HT-29 (cell line): ENCODE measurements at regions not wholly inside any gene's neighbourhood (a gene's known extent, or its start where the extent isn't known, plus 50 kb on each side); places are given as distances from the start of the nearest gene placed in this dataset.

ENCODE experiments used
- DNase-seq: peaks from one replicate; pipeline ENCODE4 v3.0.0-alpha.2; 2015; ENCODE audit warnings: low spot score

- DNase-seq, result no peak
Measured at GRCh38 chr4:122203407-122203806, 51.3 kb downstream of the BLTP1 start.

- DNase-seq, result peak; percentile 26
Measured at GRCh38 chr4:122205687-122206086, 53.6 kb downstream of the BLTP1 start.

- no peak for DNase-seq
Measured at GRCh38 chr4:122212880-122213279, 60.7 kb downstream of the BLTP1 start.

GRCh38 chr4:122218762-122219161 is 66.6 kb downstream of the BLTP1 start:
- peak; percentile 22 for DNase-seq

DNA sequence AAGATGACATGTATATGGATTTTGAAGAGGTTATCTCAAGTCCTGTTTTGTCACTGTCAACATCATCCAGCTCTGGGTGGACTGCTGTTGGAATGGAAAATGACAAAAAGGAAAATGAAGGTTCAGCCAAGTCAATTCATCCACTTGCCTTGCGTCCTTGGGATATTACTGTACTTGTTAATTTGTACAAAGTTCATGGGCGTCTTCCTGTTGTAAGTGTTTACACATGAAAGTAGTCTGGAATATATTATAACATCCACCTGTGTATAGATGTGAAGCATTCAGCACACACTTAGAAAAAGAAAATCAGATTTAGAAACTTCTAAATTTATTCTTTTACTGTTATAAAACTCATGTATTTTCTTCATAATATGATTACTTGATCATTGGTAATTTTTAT is 67.2 kb downstream of the BLTP1 start:
- no peak for DNase-seq

DNA sequence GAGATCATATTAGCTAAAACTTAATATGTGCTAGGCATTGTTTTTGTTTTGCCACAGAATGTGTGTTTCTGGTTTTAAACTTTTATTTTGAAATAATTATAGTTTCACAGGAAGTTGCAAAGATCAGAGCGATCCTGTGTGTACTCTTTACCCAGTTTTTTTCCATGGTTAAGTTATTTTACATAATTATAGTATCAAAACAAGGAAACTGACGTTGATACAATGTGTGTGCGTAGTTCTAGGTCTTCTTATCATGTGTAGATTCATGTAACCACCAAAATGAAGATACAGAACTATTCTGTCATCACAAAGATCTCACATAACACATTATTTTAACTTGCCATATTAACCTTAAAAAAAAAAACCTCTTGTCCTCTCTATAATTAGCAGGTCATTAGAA is 69.2 kb downstream of the BLTP1 start:
- no peak for DNase-seq

GRCh38 chr4:122224348-122224747 is 72.2 kb downstream of the BLTP1 start:
- peak; percentile 6 for DNase-seq

DNA sequence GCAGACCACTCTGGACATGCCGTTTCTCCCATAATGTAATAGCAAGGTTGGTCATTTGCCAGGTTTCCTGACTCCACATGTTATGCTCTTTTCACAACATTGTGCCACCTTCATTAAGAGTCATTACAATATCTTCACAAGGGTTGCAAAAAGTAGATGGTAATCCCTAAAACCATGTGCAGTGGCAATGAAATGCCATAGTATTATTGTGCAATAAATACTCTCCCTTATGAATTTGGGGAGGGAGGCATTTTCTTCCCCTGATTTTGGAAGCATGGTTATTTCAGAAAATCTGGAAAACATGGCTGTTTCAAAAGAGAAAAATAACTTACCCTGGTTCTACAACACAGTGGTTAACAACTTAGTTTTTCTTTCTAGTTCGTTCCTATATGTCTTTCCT is 75.1 kb downstream of the BLTP1 start:
- no peak for DNase-seq

DNA sequence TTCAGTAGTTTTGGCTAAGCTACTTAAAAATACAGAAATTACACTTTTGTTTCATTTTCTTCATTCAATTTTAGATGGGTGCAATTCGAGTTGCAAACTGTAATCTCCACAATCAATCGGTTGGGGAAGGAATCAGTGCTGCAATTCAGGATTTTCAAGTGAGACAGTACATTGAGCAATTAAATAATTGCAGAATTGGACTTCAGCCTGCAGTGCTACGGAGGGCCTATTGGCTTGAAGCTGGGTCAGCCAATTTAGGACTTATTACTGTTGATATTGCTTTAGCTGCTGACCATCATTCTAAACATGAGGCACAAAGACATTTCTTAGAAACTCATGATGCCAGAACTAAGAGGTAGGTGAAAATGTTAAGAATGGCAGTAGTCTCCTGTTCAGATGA is 77.7 kb downstream of the BLTP1 start:
- no peak for DNase-seq

DNA sequence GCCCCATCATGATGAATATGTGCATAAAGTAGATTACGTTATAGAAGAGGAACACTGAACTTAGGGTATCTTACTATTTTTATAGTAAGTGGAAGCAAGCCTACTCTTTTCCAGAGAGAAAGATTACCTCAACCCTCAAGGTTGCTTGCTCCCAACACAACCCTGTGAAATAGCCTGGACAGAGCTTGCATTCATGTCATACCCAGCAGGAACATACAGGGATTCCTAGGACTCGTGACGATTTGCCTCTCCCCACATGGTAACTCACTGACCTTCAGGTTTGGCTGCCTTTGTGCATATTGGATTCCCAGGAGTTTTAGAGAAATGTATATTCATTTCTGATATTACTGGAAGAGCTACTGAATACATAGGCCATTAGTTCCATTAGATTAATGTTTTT is 80.5 kb downstream of the BLTP1 start:
- DNase-seq, result no peak

DNA sequence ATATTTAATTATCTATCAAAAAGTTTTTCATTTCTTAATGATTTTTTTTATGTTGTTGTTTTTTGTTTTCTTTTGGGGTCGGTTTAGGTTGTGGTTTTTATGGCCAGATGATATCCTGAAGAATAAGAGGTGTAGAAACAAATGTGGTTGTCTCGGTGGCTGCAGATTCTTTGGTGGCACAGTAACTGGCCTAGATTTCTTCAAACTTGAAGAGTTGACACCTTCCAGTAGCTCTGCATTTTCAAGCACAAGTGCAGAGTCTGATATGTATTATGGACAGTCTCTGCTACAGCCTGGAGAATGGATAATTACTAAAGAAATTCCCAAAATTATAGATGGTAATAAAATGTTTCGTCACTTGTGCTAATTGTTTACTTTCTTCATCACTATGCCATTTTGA is 82.6 kb downstream of the BLTP1 start:
- DNase-seq, result no peak

DNA sequence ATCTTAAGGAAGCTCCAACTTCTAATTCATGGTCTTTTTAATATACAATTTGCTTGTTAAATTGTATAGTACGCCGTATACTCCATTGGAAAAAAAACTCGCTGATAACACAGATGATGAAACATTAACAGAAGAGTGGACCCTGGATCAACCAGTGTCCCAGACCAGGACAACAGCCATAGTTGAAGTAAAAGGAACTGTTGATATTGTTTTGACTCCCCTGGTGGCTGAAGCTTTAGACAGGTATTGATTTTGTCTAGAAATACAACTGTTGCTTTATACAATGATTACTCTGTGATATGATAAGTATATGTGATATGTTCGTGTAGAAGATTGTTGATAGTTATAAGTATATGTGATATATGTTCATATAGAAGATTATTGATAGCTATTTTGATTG is 91.7 kb downstream of the BLTP1 start:
- no peak for DNase-seq

GRCh38 chr4:122244764-122245163 is 92.6 kb downstream of the BLTP1 start:
- no peak for DNase-seq

GRCh38 chr4:122246551-122246950 is 94.4 kb downstream of the BLTP1 start:
- no peak for DNase-seq

DNA sequence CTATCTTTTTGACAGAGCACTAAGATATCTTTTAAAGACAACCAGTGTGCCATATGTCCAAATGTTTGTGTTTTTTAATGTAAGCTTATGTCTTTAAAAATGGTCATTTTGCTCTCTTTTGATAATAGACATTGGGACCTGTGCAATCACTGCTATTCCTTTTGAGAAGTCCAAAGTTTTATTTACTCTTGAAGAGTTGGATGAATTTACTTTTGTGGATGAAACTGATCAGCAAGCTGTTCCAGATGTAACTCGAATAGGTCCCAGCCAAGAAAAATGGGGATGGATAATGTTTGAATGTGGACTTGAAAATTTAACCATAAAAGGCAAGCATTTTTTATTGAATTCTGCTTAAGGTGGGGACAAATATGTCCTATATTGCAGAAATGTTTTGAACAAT is 97.2 kb downstream of the BLTP1 start:
- no peak for DNase-seq

DNA sequence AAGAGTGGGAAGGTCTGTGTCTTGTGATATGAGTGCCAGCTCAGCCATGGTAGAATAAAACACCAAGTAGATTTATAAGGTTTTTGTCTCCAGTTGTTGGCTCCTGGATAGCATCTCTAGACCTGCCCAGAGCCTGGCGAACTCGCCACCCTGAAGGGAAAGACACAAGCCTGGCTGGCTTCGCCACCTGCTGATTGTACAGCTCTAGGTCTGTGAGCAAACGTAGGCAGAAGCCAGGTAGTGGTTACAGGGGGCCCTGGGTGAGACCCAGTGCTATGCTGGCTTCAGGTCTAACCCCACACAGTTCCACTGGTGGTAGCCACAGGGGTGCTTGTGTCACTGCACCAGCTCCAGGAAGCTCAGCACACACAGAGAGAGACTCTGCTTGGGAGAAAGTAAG is 100.5 kb downstream of the BLTP1 start:
- no peak for DNase-seq

DNA sequence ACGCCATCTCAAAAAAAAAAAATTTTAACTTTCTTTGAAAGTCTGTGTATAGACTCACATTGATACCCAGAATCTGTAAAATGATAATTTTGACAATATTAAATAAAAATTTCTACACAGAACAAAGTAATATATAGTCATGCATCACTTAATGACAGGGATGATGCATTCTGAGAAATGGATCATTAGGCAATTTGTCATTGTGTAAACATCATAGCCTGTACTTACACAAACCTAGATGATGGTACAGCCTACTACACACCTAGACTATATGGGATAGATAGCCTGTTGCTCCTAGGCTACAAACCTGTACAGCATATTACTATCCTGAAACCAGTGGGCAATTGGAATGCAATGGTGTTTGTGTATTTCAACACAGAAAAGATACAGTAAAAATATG is 107.7 kb downstream of the BLTP1 start:
- DNase-seq, result no peak

DNA sequence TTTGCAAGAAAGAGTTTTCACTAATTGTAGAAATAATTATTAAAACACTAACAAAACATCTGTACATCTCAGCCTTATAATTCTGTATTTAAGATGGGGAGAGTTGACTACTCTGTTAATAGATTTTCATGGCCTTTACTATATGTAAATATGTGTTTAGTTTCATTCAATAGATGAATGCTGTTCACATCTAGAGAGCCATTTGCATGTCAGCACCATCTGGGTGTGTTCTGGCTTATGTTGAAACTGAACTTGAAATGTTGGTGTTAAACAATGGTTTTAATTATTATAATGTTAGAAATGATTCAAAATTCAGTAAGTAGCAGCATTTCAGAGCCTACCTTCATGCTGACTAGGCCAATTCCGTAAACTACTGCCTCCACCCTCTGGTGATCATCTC is 102.5 kb upstream of the ADAD1 start:
- DNase-seq, result no peak

DNA sequence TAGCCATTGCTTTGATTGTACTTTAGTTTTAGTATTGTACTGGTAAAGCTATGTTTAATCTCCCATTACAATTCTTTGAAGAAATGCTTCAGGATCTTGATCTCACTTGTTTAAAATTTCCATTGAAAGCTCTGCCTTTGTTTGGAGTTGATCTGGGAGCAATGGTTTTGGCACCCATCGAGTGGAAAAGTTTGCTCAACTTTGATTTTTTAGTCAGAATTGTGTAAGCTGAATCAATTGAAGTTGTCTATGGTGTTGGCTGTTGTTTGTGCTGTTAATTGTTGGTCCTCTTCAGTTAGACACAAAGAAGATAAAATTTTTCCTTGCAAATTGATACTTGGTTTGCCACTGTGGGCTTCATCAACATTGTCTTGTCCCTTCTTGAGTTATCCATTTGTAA is 99.8 kb upstream of the ADAD1 start:
- no peak for DNase-seq

DNA sequence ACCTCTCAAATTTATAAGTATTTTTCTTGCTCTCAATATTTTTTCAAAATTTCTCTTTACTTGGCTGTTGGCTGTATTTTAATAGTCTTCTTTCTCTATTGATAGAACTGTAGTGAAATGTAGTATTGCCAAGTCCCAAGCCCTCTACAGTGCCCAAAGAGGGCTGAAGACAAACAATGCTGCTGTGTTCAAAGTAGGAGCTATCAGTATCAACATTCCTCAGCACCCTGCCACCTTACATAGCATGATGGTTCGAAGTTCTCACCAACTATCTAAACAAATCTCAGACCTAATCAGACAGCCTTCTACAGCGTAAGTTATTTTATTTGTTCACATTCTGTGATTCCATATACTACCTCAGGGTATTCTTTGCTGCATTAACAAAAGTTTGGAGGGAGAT is 99.1 kb upstream of the ADAD1 start:
- DNase-seq, result no peak

DNA sequence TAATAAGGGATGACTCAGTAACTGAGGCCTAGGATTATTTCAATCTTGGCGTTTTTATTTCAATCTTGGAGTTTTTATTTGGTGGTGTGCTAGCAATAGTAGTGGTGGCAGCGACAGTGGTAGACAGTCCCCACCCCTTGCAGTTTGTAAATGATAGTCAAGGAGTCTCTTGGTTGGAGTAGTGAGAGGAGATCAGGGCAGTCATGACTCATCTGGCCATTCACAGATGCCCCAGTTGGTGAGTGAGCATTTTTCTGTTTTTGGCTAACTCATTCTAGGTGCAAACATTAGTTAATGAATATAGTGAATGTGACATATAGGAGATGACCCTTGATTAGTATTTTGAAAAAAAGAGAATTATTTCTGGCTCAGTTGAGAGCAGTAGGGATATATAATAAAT is 93.5 kb upstream of the ADAD1 start:
- no peak for DNase-seq

- DNase-seq, result no peak
Measured at GRCh38 chr4:122293374-122294365, 85.1 kb upstream of the ADAD1 start.

DNA sequence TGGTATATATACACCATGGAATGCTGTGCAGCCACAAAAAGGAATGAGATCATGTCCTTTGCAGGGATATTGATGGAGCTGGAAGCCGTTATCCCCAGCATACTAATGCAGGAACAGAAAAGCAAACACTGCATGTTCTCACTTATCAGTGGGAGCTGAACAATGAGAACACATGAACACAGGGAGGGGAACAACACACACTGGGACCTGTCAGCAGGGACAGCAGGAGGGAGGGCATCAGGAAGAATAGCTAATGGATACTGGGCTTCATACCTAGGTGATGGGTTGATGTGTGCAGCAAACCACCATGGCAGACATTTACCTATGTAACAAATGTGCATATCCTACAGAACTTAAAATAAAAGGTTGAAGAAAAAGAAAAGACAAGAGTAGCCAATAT is 81.1 kb upstream of the ADAD1 start:
- DNase-seq, result no peak

GRCh38 chr4:122300776-122301175 is 78.0 kb upstream of the ADAD1 start:
- no peak for DNase-seq
